Prostate gland (tissue), 2 donors: ENCODE measurements at regions not wholly inside any gene's neighbourhood (a gene's known extent, or its start where the extent isn't known, plus 50 kb on each side); places are given as distances from the start of the nearest gene placed in this dataset.

Experiments
- CTCF ChIP-seq, 4 experiments: fragments of 200-600 bp in 2 of 4; fragments of 450-650 bp in 2 of 4; sonication (generic) in 2 of 4; IDR thresholded peaks; 1 replicate in 3 of 4; 2 replicates in 1 of 4; pipeline ENCODE4 v1.5.1; 2016 to 2019; ENCODE audit warnings: antibody characterized with exemption in 4 of 4, mild to moderate bottlenecking in 2 of 4, moderate library complexity in 2 of 4
- POLR2A ChIP-seq: fragments of 450-650 bp; IDR thresholded peaks from one replicate; pipeline ENCODE4 v1.6.1; 2016; ENCODE audit warnings: antibody characterized with exemption, mild to moderate bottlenecking

GRCh38 chr13:84430015-84430414 lies 547.7 kb upstream of the SLITRK1 start:
- TF ChIP-seq POLR2A (no peak), CTCF (IDR thresholded peaks at IDR 0.05) (no peak)
